Fibroblast of skin of scalp (primary cell): ENCODE measurements at regions not wholly inside any gene's neighbourhood (a gene's known extent, or its start where the extent isn't known, plus 50 kb on each side); places are given as distances from the start of the nearest gene placed in this dataset.

Experiments
- DNase-seq: peaks from one replicate; pipeline ENCODE4 v3.0.0-alpha.2; 2013

DNA sequence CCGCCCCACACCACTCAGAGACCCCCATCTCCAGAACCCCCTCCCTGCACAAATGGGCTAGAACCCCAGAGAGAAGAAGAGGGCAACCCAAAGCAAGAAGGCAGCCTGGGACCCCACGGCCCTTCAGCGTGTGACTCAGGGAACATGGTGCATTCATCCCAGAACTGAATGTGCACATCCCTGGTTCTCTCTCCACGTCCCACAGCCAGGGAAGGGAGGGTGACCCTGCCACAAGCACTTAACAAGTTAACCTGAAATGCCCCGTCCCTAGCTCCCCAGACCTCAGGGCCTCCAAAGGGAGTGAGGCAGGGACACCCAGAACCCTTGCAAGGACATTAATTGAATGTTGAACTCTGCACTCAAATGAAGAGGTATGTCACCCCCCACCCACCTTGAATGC, 202.5 kb upstream of the TNRC6C start:
- DNase-seq = no peak

DNA sequence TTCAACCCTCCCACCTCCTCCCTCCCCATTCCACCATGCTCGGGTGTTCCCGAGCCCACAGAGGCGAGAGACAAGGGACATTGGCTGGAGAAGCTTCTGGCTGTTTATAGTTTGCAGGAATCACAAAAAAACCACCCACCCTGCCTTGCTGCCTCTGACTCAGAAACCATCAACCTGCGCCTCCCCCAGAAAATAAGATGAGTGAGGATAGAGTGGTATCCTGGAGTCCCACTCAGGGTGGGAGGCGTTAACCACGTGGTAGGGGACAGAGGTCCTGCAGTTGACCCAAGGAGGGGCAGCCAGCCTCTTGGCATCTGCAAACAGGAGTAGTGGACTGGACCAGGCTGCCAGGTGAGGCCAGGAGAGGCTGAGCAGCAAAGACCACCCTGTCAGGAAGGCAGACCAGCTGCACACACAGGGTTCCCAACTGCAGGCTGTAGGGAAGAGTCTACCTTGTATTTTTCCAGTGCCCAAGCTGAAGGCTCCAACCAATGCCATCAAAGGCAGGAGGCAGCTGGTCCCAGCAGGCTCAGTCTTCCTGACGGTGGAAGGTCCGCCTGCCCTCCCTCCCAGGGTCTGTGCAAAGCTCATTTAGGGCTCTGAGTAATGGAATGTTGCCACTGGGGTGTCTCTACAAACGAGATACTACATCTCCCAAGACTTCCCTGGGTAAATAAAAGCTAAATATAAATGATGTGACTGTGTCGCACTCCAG, 201.5 kb upstream of the TNRC6C start:
- no peak for DNase-seq

DNA sequence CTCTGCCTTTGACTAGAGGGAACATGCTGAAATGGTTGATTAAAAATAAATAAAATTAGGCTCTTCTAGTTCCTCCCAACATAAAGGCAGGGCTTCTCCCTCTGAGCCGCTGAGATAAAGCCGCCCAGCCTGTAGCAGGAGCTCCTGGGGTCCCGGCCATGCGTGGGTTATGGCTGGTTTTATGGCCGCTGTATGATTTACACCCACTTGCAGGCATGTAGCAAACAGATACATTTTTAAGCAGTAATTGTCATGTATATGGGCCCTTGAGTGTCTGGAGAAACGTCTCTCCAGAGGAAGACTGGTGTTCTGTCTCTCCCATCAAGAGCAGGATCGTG, 201.0 kb upstream of the TNRC6C start:
- DNase-seq = no peak

DNA sequence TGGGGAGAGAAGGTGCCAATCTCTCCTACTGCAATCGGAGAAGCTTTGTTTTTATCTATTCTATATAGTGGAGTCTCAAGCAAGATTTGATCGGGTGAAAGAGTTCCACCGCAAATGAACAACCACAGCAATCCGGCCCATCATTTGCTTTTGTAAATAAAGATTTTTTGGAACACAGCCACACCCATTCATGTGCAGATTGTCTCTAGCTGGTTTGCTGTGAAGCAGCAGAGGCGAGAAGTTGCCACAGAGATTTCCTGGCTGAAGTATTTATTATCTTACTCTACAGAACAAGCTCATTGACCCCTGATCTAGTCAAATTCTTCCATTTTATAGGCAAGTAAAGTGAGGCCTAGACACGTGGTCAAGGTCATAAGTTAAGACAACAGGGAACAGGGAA, 195.5 kb upstream of the TNRC6C start:
- DNase-seq = no peak

DNA sequence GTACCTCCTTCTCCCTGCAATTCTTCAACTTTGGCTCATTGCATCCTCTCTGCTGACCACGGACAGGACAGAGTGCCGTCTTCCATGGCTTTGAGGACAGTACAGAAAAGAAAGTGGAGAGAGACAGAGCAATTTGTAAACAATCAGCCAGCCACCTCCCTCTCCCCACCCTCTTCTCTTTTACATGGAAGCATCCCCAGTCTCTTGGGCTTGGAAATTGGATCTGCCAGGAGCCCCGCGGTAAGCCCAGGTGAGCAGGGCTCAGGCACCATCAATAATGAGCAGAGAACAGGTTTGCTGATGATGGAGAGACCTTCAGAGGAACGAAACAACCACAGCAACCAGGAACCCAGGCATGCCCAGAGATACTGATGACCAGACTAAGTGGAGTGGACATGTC, 194.9 kb upstream of the TNRC6C start:
- DNase-seq = no peak

DNA sequence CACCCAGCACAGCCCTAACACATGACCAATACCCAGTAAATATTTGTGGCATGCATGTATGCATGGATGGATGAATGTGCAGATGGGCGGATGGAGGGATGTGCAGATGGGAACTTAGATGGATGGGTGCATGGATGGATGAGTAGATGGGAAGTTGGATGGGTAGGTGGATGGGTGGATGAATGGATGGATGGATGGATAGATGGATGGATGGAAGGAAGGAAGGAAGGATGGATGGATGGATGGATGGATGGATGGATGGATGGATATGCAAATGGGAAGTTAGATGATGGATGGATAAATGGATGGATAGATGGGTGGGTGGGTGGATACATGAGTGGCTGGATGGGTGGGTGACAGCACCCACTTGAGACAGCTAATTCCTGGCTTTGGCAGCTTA, 193.2 kb upstream of the TNRC6C start:
- DNase-seq = no peak

DNA sequence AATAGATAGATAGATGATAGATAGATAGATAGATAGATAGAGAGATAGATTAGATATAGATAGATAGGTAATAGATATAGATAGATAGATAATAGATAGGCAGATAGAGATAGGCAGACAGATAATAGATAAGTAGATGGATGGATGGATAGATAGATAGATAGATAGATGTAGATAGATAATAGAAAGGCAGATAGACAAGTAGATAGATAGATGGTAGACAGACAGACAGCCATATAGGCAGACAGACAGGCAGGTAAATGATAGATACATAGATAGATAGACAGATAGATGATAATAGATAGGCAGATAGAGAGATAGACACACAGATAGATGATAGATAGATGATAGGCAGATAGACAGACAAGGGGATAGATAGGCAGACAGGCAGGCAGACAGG, 191.4 kb upstream of the TNRC6C start:
- DNase-seq = no peak

DNA sequence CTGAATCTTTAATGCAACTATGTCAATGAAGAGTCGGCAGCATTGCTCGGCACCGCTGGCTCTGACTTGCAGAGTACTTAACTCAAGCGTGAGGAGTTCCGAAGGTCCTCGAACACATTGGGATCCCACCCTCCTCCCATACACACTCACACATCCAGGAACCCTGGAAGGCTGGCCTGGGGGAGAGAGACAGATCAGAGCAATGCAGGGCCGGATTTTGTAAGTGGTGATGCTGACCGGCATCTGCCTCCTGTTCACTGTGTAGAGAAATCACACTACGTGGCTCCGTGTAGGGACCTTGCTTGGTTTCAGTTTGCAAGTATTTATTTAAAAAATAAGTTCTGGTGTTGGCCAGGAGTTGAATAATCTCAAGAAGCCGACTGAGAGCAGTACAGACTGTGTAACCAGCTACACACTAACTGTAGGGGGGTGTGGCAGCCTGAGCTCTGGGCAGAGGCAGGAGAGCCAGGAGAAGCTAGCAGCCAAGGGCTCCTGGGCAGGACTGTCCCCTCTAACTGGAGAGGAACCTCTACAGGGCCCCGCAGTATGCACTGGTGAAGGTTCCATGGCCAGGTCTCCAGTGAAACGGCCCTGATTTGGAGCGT, 190.2 kb upstream of the TNRC6C start:
- DNase-seq = no peak

DNA sequence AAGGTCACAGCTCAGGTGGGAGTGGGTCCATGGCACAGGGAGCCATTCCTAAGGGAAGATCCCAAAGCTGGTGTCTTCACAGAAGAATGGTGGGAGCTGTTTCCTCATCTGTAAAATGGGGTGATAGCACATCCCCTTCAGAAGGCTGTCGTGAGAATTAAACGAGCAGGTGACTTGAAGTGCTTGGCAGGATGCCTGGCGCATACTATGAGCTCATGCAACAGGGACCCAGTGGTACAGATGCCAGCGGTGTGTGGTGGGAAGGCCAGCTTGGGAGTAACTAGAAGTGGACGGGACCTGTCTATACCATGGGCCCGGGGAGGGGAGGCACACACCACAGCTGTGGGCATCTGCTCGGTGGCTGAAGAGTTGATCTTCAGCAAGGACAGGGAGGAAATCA, 189.3 kb upstream of the TNRC6C start:
- DNase-seq = peak; percentile 9

DNA sequence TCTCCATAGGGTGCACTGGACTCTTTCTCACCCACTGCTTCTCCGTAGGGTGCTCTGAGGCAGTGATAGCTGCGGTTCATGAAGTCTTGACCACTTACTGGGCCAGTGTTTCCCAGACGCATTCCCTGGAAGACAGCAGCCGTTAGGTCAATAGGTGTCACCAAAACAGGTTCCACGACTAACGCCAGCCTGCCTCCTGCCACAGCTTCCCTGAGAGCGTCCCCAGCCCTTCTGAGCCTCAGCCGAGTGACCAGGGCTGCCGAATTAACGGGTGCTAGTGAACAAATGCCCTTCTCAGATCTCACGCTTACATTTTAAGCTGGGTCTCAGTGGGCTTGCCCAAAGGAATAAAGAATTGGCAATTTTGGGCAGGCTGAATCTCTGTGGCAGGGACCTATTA, 188.7 kb upstream of the TNRC6C start:
- no peak for DNase-seq

DNA sequence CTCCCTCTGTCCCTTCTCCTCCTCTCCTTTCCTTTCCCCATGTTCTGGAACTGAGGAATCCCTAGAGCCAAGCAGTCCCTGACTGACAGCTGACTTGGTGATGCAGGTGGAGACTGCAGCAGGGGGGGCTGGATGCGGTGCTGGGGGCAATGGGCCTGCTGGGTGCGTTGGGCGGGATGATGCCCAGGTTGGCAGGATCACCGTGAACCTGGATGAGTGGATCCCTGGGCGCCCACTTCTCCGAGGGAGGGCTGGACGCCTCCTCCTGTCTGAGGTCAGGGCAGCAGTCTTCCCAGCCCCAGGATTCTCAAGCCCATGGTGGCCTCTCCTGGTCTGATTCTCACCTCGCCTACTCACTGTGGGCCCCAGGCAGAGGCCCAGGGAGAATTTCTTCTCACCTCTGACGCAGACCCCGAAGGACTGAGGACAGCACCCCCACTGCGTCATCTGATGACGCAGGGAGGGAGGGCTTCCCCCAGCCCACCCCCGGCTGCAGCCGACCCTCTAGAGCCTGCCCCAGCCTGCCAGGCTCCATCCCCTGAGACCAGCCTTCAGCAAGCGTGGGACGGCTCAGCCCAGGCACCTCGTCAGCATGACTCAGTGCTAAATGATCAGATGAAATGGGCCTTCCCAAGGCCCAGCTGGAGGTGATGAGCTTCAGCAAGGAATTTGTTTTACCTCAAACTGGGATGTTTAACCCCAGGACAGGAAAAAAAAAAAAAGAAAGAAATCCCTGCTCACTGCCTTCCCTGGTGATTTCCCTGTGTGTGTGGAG, 188.0 kb upstream of the TNRC6C start:
- DNase-seq = peak; percentile 82

DNA sequence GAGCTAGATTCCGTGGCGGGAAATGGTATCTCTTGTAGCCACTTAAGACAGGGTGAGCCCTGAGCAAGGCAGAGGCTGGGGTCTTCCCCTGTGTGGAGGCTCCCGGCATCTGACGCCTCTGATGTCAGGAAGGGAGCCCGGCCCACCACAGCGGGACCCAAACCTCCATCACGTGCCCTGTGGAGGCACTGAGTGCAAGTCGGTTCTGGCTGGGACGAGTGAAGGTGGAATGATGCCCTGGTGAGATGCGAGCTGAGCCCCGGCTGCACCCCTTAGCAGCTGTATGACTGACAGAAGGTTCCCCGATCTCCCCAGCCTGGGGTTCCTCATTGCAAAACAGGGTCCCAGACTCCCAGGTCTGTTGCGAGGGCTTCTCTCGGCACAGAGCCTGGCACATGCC, 187.4 kb upstream of the TNRC6C start:
- no peak for DNase-seq

DNA sequence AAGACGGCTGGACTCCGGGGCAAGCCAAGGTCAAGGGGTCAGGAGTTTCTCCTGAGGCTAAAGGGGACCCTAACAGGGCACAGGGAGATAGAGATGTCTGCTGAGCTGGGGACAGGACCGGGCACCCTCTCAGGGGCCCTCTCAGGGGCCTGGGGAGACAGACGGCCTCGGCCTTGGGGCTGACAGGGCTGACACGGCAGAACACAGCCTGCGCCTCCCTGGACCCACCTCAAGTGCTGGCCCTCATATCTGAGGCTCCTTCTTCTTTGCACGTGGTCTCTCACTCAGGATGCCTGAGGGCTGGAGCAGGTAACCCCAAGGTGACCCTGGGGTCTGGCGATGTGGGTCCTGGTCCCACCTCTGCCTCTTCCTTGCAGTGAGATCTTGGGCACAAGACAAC, 186.9 kb upstream of the TNRC6C start:
- DNase-seq = no peak

DNA sequence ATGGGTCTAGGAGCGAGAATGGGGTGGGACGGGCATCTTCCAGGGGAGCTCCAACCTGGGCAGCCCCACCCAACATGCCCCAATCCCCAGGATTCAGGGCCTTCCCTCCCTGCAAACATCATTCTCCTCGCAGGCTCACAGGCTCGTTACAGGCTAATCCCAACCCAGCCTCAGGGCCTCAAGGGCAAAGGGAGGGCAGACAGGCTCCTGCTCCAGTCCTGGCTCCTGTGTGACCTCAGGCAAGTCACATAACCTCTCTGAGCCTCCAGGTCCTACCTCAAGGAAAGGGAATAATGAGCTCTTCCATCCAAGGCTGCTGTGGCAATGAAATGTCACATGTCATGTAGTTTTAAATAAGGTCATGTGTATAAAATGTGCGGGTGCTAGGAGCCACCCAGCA, 186.5 kb upstream of the TNRC6C start:
- no peak for DNase-seq

DNA sequence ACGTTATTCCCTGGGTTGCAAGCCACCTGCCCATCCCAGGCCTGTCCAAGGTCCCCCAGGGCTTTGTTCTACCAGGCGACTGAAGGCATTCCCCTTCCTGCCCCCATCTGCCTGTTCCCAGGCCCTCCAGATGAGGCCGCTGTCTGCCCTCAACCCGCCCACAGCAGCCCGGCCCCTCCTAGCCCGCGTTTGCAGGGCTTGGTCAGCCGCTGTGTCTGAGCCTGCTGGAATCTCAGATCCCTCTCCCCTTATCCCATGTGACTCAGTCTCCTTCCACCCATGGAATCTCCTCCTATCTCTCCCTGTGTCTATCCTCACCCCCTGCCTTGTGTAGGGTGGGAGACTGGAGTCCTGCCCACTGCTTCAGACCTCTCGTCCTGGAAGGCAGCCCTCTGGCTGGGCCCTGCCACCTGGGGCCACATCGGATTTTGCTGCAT, 186.0 kb upstream of the TNRC6C start:
- peak; percentile 71 for DNase-seq

DNA sequence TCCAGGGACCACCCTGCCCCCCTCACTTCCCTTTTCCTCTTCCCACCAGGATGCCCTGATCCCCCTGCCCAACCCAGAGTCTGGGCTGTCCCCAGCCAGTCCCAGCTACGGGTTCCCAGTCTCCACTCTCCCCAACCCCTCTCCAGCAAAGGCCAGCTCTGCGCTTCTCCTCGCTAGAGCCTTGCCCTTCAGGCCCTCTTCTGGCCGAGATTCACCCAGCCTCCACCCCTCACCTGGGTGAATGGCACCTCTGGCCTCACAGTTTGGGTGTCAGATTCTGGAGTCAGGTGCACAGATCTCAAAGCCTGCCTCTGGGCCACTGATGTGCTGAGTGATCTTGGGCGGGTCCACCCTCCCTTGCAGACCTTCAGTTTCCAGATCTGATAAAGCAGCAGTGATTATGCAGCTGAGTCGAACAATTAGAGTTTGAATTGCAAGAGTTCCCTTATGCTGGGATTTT, 185.6 kb upstream of the TNRC6C start:
- no peak for DNase-seq

DNA sequence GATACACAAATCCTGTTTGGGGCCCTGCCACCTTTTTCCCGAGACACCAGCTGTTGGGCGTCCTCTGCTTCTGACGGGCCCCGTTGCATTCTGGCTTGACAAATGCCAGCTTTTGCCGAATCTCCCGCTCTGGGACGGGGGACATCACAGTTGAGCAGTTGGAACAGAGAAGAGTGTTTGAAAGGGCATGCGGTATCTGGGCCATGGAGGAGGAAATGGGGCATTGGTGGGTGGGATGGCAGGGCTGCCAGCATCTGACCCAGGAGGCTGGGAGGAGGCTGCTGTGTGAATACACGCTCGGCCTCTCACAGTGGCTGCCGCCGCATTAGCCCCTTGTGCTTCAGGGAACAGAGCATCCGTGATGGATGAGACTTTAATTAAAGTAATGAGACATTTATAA, 184.3 kb upstream of the TNRC6C start:
- no peak for DNase-seq

DNA sequence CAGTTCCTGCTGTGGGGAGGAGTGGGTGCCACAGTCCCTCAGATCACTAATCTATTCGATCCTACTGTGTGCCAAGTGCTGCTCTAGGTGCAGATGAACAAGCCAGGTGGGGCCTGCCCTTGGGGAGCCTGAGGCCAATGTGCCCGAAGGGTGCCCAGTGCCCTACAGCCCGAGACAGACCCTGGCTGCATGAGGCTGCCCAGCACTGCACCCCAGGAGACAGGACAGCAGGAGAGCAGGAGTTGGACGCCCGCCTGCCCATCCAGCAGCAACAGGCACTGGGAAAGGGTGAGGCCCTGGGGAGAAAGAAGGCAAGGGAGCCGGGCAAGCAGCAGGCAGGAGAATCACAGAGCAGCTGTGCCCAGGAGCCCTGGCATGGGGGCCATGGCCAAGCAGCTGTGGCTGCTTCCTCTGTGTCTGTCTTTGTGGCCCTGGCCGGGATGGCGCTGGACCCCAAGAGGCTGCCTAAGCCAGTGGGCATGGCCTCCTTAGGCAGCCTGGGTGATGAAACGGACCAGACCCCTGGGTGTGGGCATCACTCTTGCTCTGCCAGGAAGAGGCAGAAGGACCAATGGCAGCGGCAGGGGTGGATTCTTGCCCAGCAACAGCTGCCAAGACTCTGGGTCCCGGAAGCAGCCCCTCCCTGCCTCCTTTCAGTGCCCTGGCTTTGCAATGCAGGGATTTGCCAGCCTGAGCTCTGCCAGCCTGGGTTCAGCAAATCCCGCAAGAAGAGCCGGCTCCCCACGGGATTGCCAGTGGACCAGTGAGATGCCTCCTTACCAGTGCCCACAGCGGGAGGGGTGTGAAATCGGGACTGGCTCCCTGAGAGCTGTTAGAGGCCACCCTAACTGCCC, 179.6 kb upstream of the TNRC6C start:
- peak; percentile 29 for DNase-seq

DNA sequence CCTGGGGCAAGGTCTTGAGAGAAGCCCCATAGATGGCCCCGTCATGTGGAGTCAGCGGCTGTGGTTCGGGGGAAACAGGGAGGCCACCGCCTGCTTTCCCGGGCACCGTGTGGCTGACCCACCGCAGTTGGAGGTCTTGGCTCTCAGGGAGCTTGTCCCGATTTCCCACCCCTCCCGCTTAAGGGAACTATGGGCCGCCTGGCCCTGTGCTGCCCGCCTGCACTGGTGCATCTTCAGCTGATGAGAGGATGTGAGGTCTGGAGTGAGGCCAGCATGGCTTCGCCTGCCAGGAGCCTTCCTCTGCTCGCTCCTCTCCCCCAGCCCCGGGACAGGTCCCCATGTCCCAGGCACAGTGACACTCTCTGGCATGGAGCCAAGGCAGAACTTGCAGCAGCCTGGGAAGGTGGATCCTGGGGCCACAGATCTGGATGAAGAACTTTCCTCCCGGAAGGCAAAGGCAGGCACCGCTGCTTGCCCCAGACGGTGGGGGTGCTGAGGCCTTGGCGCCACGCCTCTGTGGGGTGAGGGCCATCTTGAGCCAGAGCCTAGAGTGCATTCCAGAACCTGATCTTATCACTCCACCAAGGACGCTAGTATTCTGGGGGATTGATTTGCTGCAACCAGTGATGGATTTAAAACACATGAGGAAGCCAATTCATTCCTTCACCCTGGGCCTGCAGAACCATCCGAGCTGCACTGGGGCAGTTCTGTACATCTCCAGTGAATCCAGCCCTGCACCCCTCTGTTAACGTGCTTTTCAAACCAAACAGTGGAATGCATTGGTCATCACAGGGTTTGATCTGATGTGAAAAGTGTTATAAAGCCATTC, 178.6 kb upstream of the TNRC6C start:
- peak; percentile 54 for DNase-seq

DNA sequence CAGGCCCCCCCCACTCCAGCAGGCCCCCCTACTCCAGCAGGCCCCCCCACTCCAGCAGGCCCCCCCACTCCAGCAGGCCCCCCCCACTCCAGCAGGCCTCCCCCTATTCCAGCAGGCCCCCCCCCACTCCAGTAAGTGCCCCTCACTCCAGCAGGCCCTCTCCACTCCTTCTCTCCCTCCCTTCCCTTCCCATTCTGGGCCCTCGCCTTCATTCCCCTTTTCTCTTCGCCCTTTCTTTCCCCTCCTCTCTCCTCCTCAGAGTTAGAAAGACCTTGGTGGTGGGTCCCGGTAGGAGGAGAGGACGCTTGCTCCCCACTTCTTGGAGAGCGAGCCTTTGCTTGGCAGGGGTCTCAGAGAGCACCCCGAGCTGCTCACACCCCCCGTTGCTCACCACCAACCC, 177.0 kb upstream of the TNRC6C start:
- no peak for DNase-seq

DNA sequence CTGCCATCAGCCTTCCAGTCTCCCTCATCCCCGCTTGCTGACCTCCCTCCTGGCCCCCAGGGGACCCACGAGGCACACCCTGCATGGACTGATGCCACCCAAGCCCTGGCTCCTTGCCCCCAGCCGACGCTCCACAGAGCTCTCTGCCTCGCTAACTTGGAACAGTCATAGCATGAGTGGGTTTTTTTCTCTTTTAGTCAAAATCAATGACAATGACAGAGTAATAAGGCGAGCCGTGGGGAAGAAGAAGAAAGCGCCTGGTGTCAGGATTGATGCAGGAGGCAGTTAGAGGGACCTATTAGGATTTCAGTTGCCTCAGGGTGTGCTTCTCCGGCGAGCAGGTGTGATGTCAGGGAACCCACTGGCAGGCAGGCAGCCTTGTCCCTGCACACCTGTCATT, 176.3 kb upstream of the TNRC6C start:
- DNase-seq = no peak

DNA sequence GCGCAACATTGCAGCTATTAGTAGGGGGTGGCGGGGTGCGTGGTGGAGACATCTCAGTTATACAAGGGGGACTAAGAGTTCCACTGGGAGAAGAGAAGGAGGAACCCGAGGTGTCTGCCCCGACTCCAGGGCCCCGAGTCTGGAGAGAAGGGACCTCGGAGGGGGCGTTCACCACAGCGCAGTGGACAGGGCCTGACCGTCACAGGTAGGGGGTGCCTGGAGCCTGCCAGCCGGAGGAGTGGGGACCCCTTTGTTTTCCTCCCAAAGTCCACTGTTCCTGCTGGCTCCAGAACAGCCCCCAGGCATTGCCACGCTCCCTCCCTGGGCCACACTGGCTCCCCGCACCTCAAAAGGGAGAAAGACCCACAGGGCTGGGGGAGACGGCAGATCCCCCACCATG, 175.9 kb upstream of the TNRC6C start:
- DNase-seq = no peak
